Activated CD4-positive, alpha-beta T cell treated with anti-CD3 and anti-CD28 coated beads, Interleukin-2, amount 10 ng/mL, durations not matched to agents 24 days and 14 days (primary cell): ENCODE measurements at regions not wholly inside any gene's neighbourhood (a gene's known extent, or its start where the extent isn't known, plus 50 kb on each side); places are given as distances from the start of the nearest gene placed in this dataset.

Experiments
- DNase-seq: peaks from one replicate; pipeline ENCODE4 v3.0.0; 2022
- H3K27ac Mint-ChIP-seq: one replicate; pipeline ENCODE4 v1.8.0; 2022; ENCODE audit warnings: mild to moderate bottlenecking, mixed read lengths
- H3K27me3 Mint-ChIP-seq: one replicate; pipeline ENCODE4 v1.8.0; 2022; ENCODE audit warnings: mixed read lengths
- H3K36me3 Mint-ChIP-seq: one replicate; pipeline ENCODE4 v1.8.0; 2022; ENCODE audit warnings: low read depth, mild to moderate bottlenecking, mixed read lengths
- H3K4me1 Mint-ChIP-seq: one replicate; pipeline ENCODE4 v1.8.0; 2021; ENCODE audit warnings: mixed read lengths
- H3K4me3 Mint-ChIP-seq: one replicate; pipeline ENCODE4 v1.8.0; 2022; ENCODE audit warnings: mild to moderate bottlenecking, moderate library complexity, mixed read lengths
- H3K9me3 Mint-ChIP-seq: one replicate; pipeline ENCODE4 v1.8.0; 2021; ENCODE audit warnings: mixed read lengths
- intact Hi-C: fragments of 100-400 bp; cut with micrococcal nuclease; formaldehyde crosslinking; loops from one replicate; pipeline ENCODE4 v1.15.1; 2023

GRCh38 chr5:72611118-72611730 lies 104.0 kb upstream of the ZNF366 start:
- Mint-ChIP-seq H3K36me3 (no peaks in the 10 kb centered on the region), H3K4me3 (no peak overlapping the region), H3K4me1 (no peaks in the 10 kb centered on the region), H3K27me3 (peaks cover 16% of the 10 kb centered on the region), H3K27ac (no peak overlapping the region), H3K9me3 (no peaks in the 10 kb centered on the region)
- peak; percentile 76 for DNase-seq
- intact Hi-C loops = loop anchor here (2.0 kb wide), 1 partner anchor 208 kb away; no protein-coding TSS in a partner anchor

GRCh38 chr5:72608926-72609325 lies 101.7 kb upstream of the ZNF366 start:
- H3K27me3 Mint-ChIP-seq = peaks cover 12% of the 10 kb centered on the region
- intact Hi-C loops = no loop called here
- no peaks in the 10 kb centered on the region for H3K4me1 Mint-ChIP-seq
- no peak for DNase-seq
- H3K9me3 Mint-ChIP-seq = no peaks in the 10 kb centered on the region
- no peaks in the 10 kb centered on the region for H3K36me3 Mint-ChIP-seq
- no peak overlapping the region for H3K4me3 Mint-ChIP-seq
- H3K27ac Mint-ChIP-seq = no peak overlapping the region

- Mint-ChIP-seq H3K4me1 (no peaks in the 10 kb centered on the region), H3K4me3 (no peak overlapping the region), H3K36me3 (no peaks in the 10 kb centered on the region), H3K9me3 (no peaks in the 10 kb centered on the region), H3K27ac (no peak overlapping the region), H3K27me3 (peaks cover 12% of the 10 kb centered on the region)
- intact Hi-C loops = no loop called here
- DNase-seq = no peak
Observed at GRCh38 chr5:72608297-72608696, 101.1 kb upstream of the ZNF366 start.

- H3K4me3 Mint-ChIP-seq = no peak overlapping the region
- no peak overlapping the region for H3K27ac Mint-ChIP-seq
- no peaks in the 10 kb centered on the region for H3K9me3 Mint-ChIP-seq
- no peaks in the 10 kb centered on the region for H3K36me3 Mint-ChIP-seq
- no peak for DNase-seq
- H3K27me3 Mint-ChIP-seq = peaks cover 10% of the 10 kb centered on the region
- H3K4me1 Mint-ChIP-seq = no peaks in the 10 kb centered on the region
- intact Hi-C loops = no loop called here
Observed at GRCh38 chr5:72607381-72607780, 100.2 kb upstream of the ZNF366 start.

GRCh38 chr5:72606525-72606924 lies 99.3 kb upstream of the ZNF366 start:
- no peaks in the 10 kb centered on the region for H3K36me3 Mint-ChIP-seq
- H3K27me3 Mint-ChIP-seq = peaks cover 10% of the 10 kb centered on the region

GRCh38 chr5:72605632-72606031 lies 98.4 kb upstream of the ZNF366 start:
- Mint-ChIP-seq H3K4me1 (no peaks in the 10 kb centered on the region), H3K9me3 (no peaks in the 10 kb centered on the region), H3K4me3 (no peak overlapping the region), H3K27me3 (peaks cover 4% of the 10 kb centered on the region), H3K36me3 (no peaks in the 10 kb centered on the region), H3K27ac (no peak overlapping the region)
- no peak for DNase-seq
- intact Hi-C loops = no loop called here

More at GRCh38 chr5:72606525-72606924, 99.3 kb upstream of the ZNF366 start:
- Mint-ChIP-seq H3K9me3 (no peaks in the 10 kb centered on the region), H3K4me1 (no peaks in the 10 kb centered on the region), H3K4me3 (no peak overlapping the region), H3K27ac (no peak overlapping the region)
- intact Hi-C loops = no loop called here
- no peak for DNase-seq

- H3K27ac Mint-ChIP-seq = no peak overlapping the region
- peaks cover 2% of the 10 kb centered on the region for H3K27me3 Mint-ChIP-seq
- H3K36me3 Mint-ChIP-seq = no peaks in the 10 kb centered on the region
- no peaks in the 10 kb centered on the region for H3K4me1 Mint-ChIP-seq
- intact Hi-C loops = no loop called here
- DNase-seq = no peak
- no peak overlapping the region for H3K4me3 Mint-ChIP-seq
- no peaks in the 10 kb centered on the region for H3K9me3 Mint-ChIP-seq
Observed at GRCh38 chr5:72604798-72605154, 97.6 kb upstream of the ZNF366 start.

- no peak for DNase-seq
- Mint-ChIP-seq H3K4me3 (no peak overlapping the region), H3K4me1 (no peaks in the 10 kb centered on the region), H3K36me3 (no peaks in the 10 kb centered on the region), H3K27ac (no peak overlapping the region), H3K9me3 (no peaks in the 10 kb centered on the region), H3K27me3 (peaks cover 2% of the 10 kb centered on the region)
- intact Hi-C loops = no loop called here
Observed at GRCh38 chr5:72604111-72604797, 97.0 kb upstream of the ZNF366 start.

GRCh38 chr5:72602696-72603685 lies 95.8 kb upstream of the ZNF366 start:
- DNase-seq = no peak
- no peak overlapping the region for H3K27ac Mint-ChIP-seq
- H3K4me1 Mint-ChIP-seq = no peaks in the 10 kb centered on the region
- H3K36me3 Mint-ChIP-seq = no peaks in the 10 kb centered on the region
- intact Hi-C loops = no loop called here
- no peaks in the 10 kb centered on the region for H3K27me3 Mint-ChIP-seq
- no peak overlapping the region for H3K4me3 Mint-ChIP-seq
- no peaks in the 10 kb centered on the region for H3K9me3 Mint-ChIP-seq

- intact Hi-C loops = no loop called here
- Mint-ChIP-seq H3K27ac (no peak overlapping the region), H3K9me3 (no peaks in the 10 kb centered on the region)
Observed at GRCh38 chr5:72601861-72602260, 94.7 kb upstream of the ZNF366 start.

GRCh38 chr5:72600391-72600981 lies 93.3 kb upstream of the ZNF366 start:
- intact Hi-C loops = no loop called here
- no peaks in the 10 kb centered on the region for H3K9me3 Mint-ChIP-seq
- no peaks in the 10 kb centered on the region for H3K36me3 Mint-ChIP-seq
- H3K27me3 Mint-ChIP-seq = no peaks in the 10 kb centered on the region
- no peak overlapping the region for H3K27ac Mint-ChIP-seq
- no peak for DNase-seq
- no peak overlapping the region for H3K4me3 Mint-ChIP-seq
- H3K4me1 Mint-ChIP-seq = no peaks in the 10 kb centered on the region

More at GRCh38 chr5:72601861-72602260, 94.7 kb upstream of the ZNF366 start:
- H3K4me1 Mint-ChIP-seq = no peaks in the 10 kb centered on the region
- H3K36me3 Mint-ChIP-seq = no peaks in the 10 kb centered on the region
- no peaks in the 10 kb centered on the region for H3K27me3 Mint-ChIP-seq
- no peak for DNase-seq
- H3K4me3 Mint-ChIP-seq = no peak overlapping the region

GRCh38 chr5:72599519-72600370 lies 92.5 kb upstream of the ZNF366 start:
- H3K27me3 Mint-ChIP-seq = no peaks in the 10 kb centered on the region
- H3K9me3 Mint-ChIP-seq = no peaks in the 10 kb centered on the region

GRCh38 chr5:72599065-72599433 lies 91.8 kb upstream of the ZNF366 start:
- DNase-seq = no peak
- H3K27ac Mint-ChIP-seq = no peak overlapping the region
- no peaks in the 10 kb centered on the region for H3K36me3 Mint-ChIP-seq
- H3K9me3 Mint-ChIP-seq = no peaks in the 10 kb centered on the region
- no peaks in the 10 kb centered on the region for H3K4me1 Mint-ChIP-seq
- intact Hi-C loops = no loop called here
- H3K27me3 Mint-ChIP-seq = peaks cover 2% of the 10 kb centered on the region
- no peak overlapping the region for H3K4me3 Mint-ChIP-seq

More at GRCh38 chr5:72599519-72600370, 92.5 kb upstream of the ZNF366 start:
- Mint-ChIP-seq H3K36me3 (no peaks in the 10 kb centered on the region), H3K4me3 (no peak overlapping the region), H3K27ac (no peak overlapping the region), H3K4me1 (no peaks in the 10 kb centered on the region)
- no peak for DNase-seq
- intact Hi-C loops = no loop called here
